ENCODE measurements at regions not wholly inside any gene's neighbourhood (a gene's known extent, or its start where the extent isn't known, plus 50 kb on each side); places are given as distances from the start of the nearest gene placed in this dataset.

- TF ChIP-seq, protein P1, sequence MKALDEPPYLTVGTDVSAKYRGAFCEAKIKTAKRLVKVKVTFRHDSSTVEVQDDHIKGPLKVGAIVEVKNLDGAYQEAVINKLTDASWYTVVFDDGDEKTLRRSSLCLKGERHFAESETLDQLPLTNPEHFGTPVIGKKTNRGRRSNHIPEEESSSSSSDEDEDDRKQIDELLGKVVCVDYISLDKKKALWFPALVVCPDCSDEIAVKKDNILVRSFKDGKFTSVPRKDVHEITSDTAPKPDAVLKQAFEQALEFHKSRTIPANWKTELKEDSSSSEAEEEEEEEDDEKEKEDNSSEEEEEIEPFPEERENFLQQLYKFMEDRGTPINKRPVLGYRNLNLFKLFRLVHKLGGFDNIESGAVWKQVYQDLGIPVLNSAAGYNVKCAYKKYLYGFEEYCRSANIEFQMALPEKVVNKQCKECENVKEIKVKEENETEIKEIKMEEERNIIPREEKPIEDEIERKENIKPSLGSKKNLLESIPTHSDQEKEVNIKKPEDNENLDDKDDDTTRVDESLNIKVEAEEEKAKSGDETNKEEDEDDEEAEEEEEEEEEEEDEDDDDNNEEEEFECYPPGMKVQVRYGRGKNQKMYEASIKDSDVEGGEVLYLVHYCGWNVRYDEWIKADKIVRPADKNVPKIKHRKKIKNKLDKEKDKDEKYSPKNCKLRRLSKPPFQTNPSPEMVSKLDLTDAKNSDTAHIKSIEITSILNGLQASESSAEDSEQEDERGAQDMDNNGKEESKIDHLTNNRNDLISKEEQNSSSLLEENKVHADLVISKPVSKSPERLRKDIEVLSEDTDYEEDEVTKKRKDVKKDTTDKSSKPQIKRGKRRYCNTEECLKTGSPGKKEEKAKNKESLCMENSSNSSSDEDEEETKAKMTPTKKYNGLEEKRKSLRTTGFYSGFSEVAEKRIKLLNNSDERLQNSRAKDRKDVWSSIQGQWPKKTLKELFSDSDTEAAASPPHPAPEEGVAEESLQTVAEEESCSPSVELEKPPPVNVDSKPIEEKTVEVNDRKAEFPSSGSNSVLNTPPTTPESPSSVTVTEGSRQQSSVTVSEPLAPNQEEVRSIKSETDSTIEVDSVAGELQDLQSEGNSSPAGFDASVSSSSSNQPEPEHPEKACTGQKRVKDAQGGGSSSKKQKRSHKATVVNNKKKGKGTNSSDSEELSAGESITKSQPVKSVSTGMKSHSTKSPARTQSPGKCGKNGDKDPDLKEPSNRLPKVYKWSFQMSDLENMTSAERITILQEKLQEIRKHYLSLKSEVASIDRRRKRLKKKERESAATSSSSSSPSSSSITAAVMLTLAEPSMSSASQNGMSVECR (CRISPR knock-in tag; IDR thresholded peaks at IDR 0.05; ENCODE audit: borderline replicate concordance) = no peak
- TF ChIP-seq TP53 (CRISPR knock-in tag; IDR thresholded peaks at IDR 0.05) (no peak), SMAD3 (CRISPR knock-in tag; IDR thresholded peaks at IDR 0.05; ENCODE audit: borderline replicate concordance) (no peak)
Measured at GRCh38 chr12:95412482-95413311, 61.3 kb upstream of the METAP2 start (continued).

- H3K4me3 Mint-ChIP-seq = no peak overlapping the region
- H3K27ac Mint-ChIP-seq = no peak overlapping the region
- no peak for DNase-seq (ENCODE audit: low spot score)
- 0 out of 2 replicates have a peak, but pooled peaks cover 3% of the 10 kb centered on the region for H3K4me1 Mint-ChIP-seq
- POLR2A ChIA-PET = no interaction called here
- no peak for ATAC-seq
- CTCF ChIA-PET = no interaction called here
- H3K27me3 Mint-ChIP-seq (ENCODE audit: low read depth) = no peaks in the 10 kb centered on the region
- no peaks in the 10 kb centered on the region for H3K9me3 Mint-ChIP-seq
- H3K36me3 Mint-ChIP-seq = no peaks in the 10 kb centered on the region
- no peak for TF ChIP-seq ZNF121 (CRISPR knock-in tag; IDR thresholded peaks at IDR 0.05)
- no peak for TF ChIP-seq TP53 (CRISPR knock-in tag; IDR thresholded peaks at IDR 0.05)
- TF ChIP-seq TEAD4 (CRISPR knock-in tag; IDR thresholded peaks at IDR 0.05) = no peak
- TF ChIP-seq PRRX2 (CRISPR knock-in tag; IDR thresholded peaks at IDR 0.05) = no peak
- no peak for TF ChIP-seq EMX1 (CRISPR knock-in tag; IDR thresholded peaks at IDR 0.05)
- no peak for TF ChIP-seq CREM (CRISPR knock-in tag; IDR thresholded peaks at IDR 0.05)
- TF ChIP-seq, protein P2, sequence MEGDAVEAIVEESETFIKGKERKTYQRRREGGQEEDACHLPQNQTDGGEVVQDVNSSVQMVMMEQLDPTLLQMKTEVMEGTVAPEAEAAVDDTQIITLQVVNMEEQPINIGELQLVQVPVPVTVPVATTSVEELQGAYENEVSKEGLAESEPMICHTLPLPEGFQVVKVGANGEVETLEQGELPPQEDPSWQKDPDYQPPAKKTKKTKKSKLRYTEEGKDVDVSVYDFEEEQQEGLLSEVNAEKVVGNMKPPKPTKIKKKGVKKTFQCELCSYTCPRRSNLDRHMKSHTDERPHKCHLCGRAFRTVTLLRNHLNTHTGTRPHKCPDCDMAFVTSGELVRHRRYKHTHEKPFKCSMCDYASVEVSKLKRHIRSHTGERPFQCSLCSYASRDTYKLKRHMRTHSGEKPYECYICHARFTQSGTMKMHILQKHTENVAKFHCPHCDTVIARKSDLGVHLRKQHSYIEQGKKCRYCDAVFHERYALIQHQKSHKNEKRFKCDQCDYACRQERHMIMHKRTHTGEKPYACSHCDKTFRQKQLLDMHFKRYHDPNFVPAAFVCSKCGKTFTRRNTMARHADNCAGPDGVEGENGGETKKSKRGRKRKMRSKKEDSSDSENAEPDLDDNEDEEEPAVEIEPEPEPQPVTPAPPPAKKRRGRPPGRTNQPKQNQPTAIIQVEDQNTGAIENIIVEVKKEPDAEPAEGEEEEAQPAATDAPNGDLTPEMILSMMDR (IDR thresholded peaks at IDR 0.05) = no peak
- no peak for TF ChIP-seq IRF1 (CRISPR knock-in tag; IDR thresholded peaks at IDR 0.05)
- TF ChIP-seq ZSCAN18 (CRISPR knock-in tag; IDR thresholded peaks at IDR 0.05) = no peak
- TF ChIP-seq, protein P3, sequence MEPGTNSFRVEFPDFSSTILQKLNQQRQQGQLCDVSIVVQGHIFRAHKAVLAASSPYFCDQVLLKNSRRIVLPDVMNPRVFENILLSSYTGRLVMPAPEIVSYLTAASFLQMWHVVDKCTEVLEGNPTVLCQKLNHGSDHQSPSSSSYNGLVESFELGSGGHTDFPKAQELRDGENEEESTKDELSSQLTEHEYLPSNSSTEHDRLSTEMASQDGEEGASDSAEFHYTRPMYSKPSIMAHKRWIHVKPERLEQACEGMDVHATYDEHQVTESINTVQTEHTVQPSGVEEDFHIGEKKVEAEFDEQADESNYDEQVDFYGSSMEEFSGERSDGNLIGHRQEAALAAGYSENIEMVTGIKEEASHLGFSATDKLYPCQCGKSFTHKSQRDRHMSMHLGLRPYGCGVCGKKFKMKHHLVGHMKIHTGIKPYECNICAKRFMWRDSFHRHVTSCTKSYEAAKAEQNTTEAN (CRISPR knock-in tag; IDR thresholded peaks at IDR 0.05) = no peak
- TF ChIP-seq GTF2I (CRISPR knock-in tag; conservative IDR thresholded peaks at IDR 0.05) = no peak
- TF ChIP-seq ELF4 (CRISPR knock-in tag; IDR thresholded peaks at IDR 0.05; ENCODE audit: low read depth) = no peak
- TF ChIP-seq MXD4 (CRISPR knock-in tag; IDR thresholded peaks at IDR 0.05; ENCODE audit: borderline replicate concordance) = no peak
- TF ChIP-seq ERG (CRISPR knock-in tag; IDR thresholded peaks at IDR 0.05) = no peak
Measured at GRCh38 chr12:95413576-95413975, 60.4 kb upstream of the METAP2 start.

All from WTC11 (cell line).